Nephron progenitor cell (in vitro differentiated cells): ENCODE measurements at regions not wholly inside any gene's neighbourhood (a gene's known extent, or its start where the extent isn't known, plus 50 kb on each side); places are given as distances from the start of the nearest gene placed in this dataset.

Source experiments
- DNase-seq: peaks from one replicate; pipeline ENCODE4 v3.0.0; 2021
- H3K27ac Mint-ChIP-seq: 2 replicates; pipeline ENCODE4 v1.8.0; 2021; ENCODE audit warnings: mild to moderate bottlenecking, moderate library complexity, mixed read lengths
- H3K27me3 Mint-ChIP-seq: 2 replicates; pipeline ENCODE4 v1.8.0; 2021; ENCODE audit warnings: mild to moderate bottlenecking, low read depth, mixed read lengths; ENCODE audit not compliant: poor library complexity
- H3K36me3 Mint-ChIP-seq: 2 replicates; pipeline ENCODE4 v1.8.0; 2021; ENCODE audit warnings: low read depth, mixed read lengths
- H3K4me1 Mint-ChIP-seq: 2 replicates; pipeline ENCODE4 v1.8.0; 2021; ENCODE audit warnings: mixed read lengths
- H3K4me3 Mint-ChIP-seq: 2 replicates; pipeline ENCODE4 v1.8.0; 2021; ENCODE audit warnings: mild to moderate bottlenecking, moderate library complexity, mixed read lengths
- H3K9me3 Mint-ChIP-seq: 2 replicates; pipeline ENCODE4 v1.8.0; 2021; ENCODE audit warnings: mild to moderate bottlenecking, moderate library complexity, mixed read lengths
- CTCF ChIP-seq: fragments of 200-600 bp; sonication (generic); IDR thresholded peaks from 2 replicates; pipeline ENCODE4 v1.5.0; 2021; ENCODE audit warnings: antibody characterized with exemption

- H3K4me1 Mint-ChIP-seq, result no peaks in the 10 kb centered on the region
- no peak overlapping the region for H3K27ac Mint-ChIP-seq
- no peak overlapping the region for H3K4me3 Mint-ChIP-seq
- DNase-seq, result no peak
- H3K36me3 Mint-ChIP-seq, result no peaks in the 10 kb centered on the region
- no peak for TF ChIP-seq CTCF
- H3K9me3 Mint-ChIP-seq, result peaks cover 60% of the 10 kb centered on the region
- H3K27me3 Mint-ChIP-seq, result no peaks in the 10 kb centered on the region
Observed at GRCh38 chr4:107482546-107482945, 237.5 kb downstream of the PAPSS1 start.

GRCh38 chr4:107478327-107478980 lies 241.6 kb downstream of the PAPSS1 start:
- H3K9me3 Mint-ChIP-seq, result peaks cover 50% of the 10 kb centered on the region
- H3K27ac Mint-ChIP-seq, result no peak overlapping the region
- no peak for TF ChIP-seq CTCF
- DNase-seq, result no peak
- H3K27me3 Mint-ChIP-seq, result peaks cover 3% of the 10 kb centered on the region
- no peaks in the 10 kb centered on the region for H3K4me1 Mint-ChIP-seq
- no peak overlapping the region for H3K4me3 Mint-ChIP-seq
- no peaks in the 10 kb centered on the region for H3K36me3 Mint-ChIP-seq

- Mint-ChIP-seq H3K4me3 (no peak overlapping the region), H3K9me3 (peaks cover 13% of the 10 kb centered on the region), H3K4me1 (no peaks in the 10 kb centered on the region), H3K27ac (no peak overlapping the region), H3K36me3 (no peaks in the 10 kb centered on the region), H3K27me3 (peaks cover 3% of the 10 kb centered on the region)
- no peak for TF ChIP-seq CTCF
- no peak for DNase-seq
Observed at GRCh38 chr4:107473126-107473525, 246.9 kb downstream of the PAPSS1 start.

- no peak overlapping the region for H3K4me3 Mint-ChIP-seq
- no peak overlapping the region for H3K27ac Mint-ChIP-seq
- no peaks in the 10 kb centered on the region for H3K4me1 Mint-ChIP-seq
- H3K9me3 Mint-ChIP-seq, result peaks cover 8% of the 10 kb centered on the region
- no peak for TF ChIP-seq CTCF
- DNase-seq, result no peak
- peaks cover 3% of the 10 kb centered on the region for H3K27me3 Mint-ChIP-seq
- H3K36me3 Mint-ChIP-seq, result no peaks in the 10 kb centered on the region
Observed at GRCh38 chr4:107472265-107472948, 247.6 kb downstream of the PAPSS1 start.

- no peak overlapping the region for H3K27ac Mint-ChIP-seq
- H3K36me3 Mint-ChIP-seq, result no peaks in the 10 kb centered on the region
- no peaks in the 10 kb centered on the region for H3K27me3 Mint-ChIP-seq
- TF ChIP-seq CTCF, result no peak
- no peak for DNase-seq
- H3K4me1 Mint-ChIP-seq, result no peaks in the 10 kb centered on the region
- no peak overlapping the region for H3K4me3 Mint-ChIP-seq
- H3K9me3 Mint-ChIP-seq, result no peaks in the 10 kb centered on the region
Observed at GRCh38 chr4:107470173-107470572, 249.9 kb downstream of the PAPSS1 start.

- Mint-ChIP-seq H3K4me1 (no peaks in the 10 kb centered on the region), H3K9me3 (no peaks in the 10 kb centered on the region)
- no peak for DNase-seq
Observed at GRCh38 chr4:107468812-107469211, 251.2 kb downstream of the PAPSS1 start.

More at GRCh38 chr4:107468812-107469211, 251.2 kb downstream of the PAPSS1 start:
- TF ChIP-seq CTCF, result no peak
- no peak overlapping the region for H3K4me3 Mint-ChIP-seq
- no peak overlapping the region for H3K27ac Mint-ChIP-seq
- no peaks in the 10 kb centered on the region for H3K27me3 Mint-ChIP-seq
- H3K36me3 Mint-ChIP-seq, result no peaks in the 10 kb centered on the region
